Chondrocyte (in vitro differentiated cells): ENCODE measurements at regions not wholly inside any gene's neighbourhood (a gene's known extent, or its start where the extent isn't known, plus 50 kb on each side); places are given as distances from the start of the nearest gene placed in this dataset.
"Not testable (repeated sequence)": the region's sequence is repeated elsewhere in the genome, so short reads cannot be mapped to it uniquely, and the experiment has no call there.

Experiments used
- DNase-seq: peaks from one replicate; pipeline ENCODE4 v3.0.0; 2021; ENCODE audit warnings: mixed read lengths, low spot score
- H3K27ac Mint-ChIP-seq: one replicate; pipeline ENCODE4 v1.8.0; 2021; ENCODE audit warnings: mild to moderate bottlenecking, moderate library complexity, mixed read lengths; ENCODE audit not compliant: unreplicated experiment
- H3K27me3 Mint-ChIP-seq: 2 replicates; pipeline ENCODE4 v1.8.0; 2021; ENCODE audit warnings: low read depth, mixed read lengths
- H3K36me3 Mint-ChIP-seq: 2 replicates; pipeline ENCODE4 v1.8.0; 2021; ENCODE audit warnings: low read depth, mixed read lengths
- H3K4me1 Mint-ChIP-seq: 2 replicates; pipeline ENCODE4 v1.8.0; 2021; ENCODE audit warnings: low read depth, mild to moderate bottlenecking, mixed read lengths
- H3K4me3 Mint-ChIP-seq: one replicate; pipeline ENCODE4 v1.8.0; 2021; ENCODE audit warnings: mild to moderate bottlenecking, moderate library complexity, mixed read lengths; ENCODE audit not compliant: unreplicated experiment
- H3K9me3 Mint-ChIP-seq: 2 replicates; pipeline ENCODE4 v1.8.0; 2021; ENCODE audit warnings: low read depth, mixed read lengths
- TF ChIP-seq, protein P1 (sequence below): fragments of 200-600 bp; sonication (generic); IDR thresholded peaks from 2 replicates; pipeline ENCODE4 v1.5.0; 2021; ENCODE audit warnings: antibody characterized with exemption, mild to moderate bottlenecking, moderate library complexity

DNA sequence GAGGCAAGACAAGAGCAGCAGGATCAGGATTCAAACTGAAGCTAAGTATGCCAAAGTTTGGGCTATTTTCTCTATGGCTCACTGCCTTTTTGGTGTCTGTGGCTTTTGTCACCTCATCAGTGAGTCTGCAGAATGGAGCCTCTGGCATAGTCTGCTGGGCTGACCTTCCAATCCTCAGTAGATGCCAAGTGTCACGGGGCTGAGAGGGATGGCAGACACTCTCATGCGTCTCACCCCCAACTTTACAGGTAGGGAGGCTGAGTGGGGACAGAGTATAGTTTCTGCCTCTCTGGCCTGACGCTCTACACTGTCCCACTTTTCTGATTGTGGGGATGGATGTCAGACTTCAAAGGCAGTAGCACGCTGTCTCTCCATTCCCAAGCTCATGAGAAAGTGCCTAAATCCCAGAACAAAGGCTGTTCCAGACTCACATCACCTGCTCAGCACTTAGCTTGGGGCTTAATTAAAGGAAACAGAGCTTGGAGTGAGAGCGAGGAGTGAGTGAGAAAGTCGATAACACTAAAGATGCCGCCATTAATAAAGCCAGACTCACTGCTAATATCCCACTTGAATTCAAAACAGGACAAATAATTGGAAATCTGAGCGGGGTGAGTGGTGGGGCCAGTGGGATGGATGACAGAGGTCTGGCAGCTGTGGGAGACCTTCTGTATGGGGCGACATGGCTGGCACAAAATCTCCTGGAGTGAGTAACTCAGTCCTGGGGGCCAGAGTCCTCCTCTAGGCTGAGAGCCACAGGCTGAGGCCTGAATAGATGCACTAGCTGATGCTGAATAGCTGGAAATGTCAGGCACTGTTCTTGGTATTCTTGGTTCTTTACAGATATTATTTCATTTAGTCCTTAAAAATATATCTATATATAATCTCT, 78.4 kb upstream of the MRPS22 start:
- TF ChIP-seq, protein P1, sequence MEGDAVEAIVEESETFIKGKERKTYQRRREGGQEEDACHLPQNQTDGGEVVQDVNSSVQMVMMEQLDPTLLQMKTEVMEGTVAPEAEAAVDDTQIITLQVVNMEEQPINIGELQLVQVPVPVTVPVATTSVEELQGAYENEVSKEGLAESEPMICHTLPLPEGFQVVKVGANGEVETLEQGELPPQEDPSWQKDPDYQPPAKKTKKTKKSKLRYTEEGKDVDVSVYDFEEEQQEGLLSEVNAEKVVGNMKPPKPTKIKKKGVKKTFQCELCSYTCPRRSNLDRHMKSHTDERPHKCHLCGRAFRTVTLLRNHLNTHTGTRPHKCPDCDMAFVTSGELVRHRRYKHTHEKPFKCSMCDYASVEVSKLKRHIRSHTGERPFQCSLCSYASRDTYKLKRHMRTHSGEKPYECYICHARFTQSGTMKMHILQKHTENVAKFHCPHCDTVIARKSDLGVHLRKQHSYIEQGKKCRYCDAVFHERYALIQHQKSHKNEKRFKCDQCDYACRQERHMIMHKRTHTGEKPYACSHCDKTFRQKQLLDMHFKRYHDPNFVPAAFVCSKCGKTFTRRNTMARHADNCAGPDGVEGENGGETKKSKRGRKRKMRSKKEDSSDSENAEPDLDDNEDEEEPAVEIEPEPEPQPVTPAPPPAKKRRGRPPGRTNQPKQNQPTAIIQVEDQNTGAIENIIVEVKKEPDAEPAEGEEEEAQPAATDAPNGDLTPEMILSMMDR = no peak
- no peak overlapping the region for H3K4me3 Mint-ChIP-seq
- no peaks in the 10 kb centered on the region for H3K4me1 Mint-ChIP-seq
- no peaks in the 10 kb centered on the region for H3K9me3 Mint-ChIP-seq
- no peak overlapping the region for H3K27ac Mint-ChIP-seq
- no peak for DNase-seq
- H3K27me3 Mint-ChIP-seq = peaks cover 28% of the 10 kb centered on the region
- no peaks in the 10 kb centered on the region for H3K36me3 Mint-ChIP-seq

DNA sequence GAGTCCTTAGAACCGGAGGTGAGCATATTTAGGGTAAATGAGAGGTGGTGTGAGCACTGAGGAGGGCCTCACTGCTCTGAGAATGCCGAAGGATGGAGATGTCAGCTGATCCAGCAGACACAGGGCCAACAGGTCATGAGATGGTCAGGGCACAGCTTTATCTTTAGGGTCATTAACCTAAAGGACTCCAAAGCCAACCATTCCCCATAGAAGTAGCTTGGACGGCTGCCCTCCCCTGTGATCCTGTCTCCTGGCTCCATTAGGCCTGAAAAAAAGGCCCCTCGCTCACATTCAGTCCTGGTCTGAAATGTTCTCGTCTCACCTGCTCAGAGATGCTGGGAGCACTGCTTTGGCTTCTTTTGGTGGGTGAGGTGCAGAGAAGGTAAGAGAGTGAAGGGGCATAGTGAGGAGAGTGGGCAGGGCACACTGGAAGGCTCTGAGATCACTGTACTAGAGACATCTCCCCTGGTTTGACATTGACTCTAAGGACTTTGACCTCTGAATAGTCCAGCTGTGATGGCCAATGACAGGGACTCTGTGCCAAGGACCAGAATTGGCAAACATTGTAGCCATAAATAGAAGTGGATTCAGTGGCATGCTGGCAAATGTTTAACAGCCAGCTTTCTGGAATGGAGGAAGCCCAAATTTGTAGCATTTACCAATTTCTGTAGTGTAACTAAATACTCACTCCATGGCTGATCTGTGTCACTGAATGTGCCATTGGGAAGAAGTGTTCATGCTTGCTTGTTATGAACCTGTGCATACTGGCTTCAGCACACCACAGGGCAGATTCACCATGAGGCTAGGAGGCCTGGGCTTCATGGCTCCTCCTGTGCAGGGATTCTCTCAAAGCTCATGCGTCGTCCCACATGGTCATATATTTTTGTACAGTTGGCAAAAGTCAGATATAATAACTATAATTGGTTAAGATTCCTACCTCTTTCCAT, 76.2 kb upstream of the MRPS22 start:
- H3K4me3 Mint-ChIP-seq = no peak overlapping the region
- peaks cover 26% of the 10 kb centered on the region for H3K27me3 Mint-ChIP-seq
- H3K27ac Mint-ChIP-seq = no peak overlapping the region
- TF ChIP-seq, protein P1 = no peak
- no peaks in the 10 kb centered on the region for H3K9me3 Mint-ChIP-seq
- H3K36me3 Mint-ChIP-seq = no peaks in the 10 kb centered on the region
- no peak for DNase-seq
- H3K4me1 Mint-ChIP-seq = no peaks in the 10 kb centered on the region

DNA sequence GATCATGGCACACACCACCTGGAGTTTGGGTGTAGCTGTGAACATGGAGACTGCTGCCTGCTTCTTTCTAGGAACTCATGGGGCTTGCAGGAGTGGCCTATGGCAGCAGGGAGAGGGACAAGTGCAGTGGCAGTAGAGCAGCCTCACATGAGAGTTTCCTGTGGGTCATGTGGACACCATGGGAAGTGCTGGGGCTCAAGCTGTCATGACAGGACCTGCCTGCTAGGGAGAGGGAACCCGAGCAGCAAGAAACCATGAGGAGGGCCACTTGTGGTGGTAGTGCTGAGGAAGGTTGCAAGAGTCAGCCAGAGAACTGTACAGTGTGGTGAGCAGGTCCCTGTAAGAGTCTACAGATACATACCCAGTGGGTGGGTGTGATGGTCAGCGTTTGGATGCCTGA, 73.8 kb upstream of the MRPS22 start:
- Mint-ChIP-seq H3K27ac (no peak overlapping the region), H3K4me1 (no peaks in the 10 kb centered on the region), H3K36me3 (no peaks in the 10 kb centered on the region), H3K27me3 (peaks cover 26% of the 10 kb centered on the region), H3K4me3 (no peak overlapping the region), H3K9me3 (no peaks in the 10 kb centered on the region)
- no peak for DNase-seq
- TF ChIP-seq, protein P1 = no peak

DNA sequence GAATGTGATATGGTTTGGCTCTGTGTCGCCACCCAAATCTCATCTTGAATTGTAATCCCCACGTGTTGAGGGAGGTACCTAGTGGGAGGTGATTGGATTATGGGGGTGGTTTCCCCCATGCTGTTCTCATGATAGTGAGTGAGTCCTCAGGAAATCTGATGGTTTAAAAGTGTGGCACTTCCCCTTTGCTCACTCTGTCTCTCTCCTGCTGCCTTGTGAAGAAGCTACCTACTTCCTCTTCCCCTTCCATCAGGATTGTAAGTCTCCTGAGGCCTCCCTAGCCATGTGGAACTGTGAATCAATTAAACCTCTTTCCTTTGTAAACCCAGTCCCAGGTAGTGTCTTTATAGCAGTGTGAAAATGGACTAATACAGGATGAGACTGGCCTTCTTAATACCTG, 73.2 kb upstream of the MRPS22 start:
- peaks cover 26% of the 10 kb centered on the region for H3K27me3 Mint-ChIP-seq
- H3K4me1 Mint-ChIP-seq, H3K4me3 Mint-ChIP-seq, DNase-seq, H3K27ac Mint-ChIP-seq, H3K36me3 Mint-ChIP-seq, H3K9me3 Mint-ChIP-seq: not testable (repeated sequence)

DNA sequence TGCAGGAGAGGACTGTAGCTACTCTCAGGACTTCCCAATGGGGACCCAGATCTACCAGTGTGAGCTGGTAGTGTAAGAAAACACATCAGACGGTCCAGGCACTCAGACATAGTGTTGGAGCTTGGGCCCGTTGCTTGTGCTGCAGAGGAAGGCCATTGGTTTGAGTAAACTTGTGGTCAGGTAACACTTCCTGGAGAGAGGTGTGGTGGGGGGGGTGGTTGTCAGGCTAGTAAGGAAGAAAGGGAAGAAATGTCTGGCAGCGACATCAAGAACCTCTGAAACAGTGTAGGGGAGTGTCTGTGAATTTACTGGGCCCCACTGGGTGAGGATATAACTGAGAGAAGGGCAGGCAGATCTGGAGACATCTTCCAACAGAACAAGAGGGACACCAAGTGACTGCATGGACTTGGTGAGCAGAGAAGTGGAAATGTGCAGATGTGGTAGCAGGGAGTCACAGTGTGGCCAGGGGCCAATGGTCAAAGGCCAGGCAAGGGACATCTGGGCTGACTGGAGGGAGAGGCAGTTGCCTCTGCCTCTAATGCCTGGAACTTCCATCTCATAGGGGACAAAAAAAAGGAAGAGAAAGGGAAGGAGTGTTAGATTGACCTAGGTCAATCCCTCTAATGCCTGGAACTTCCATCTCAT, 63.7 kb upstream of the MRPS22 start:
- Mint-ChIP-seq H3K36me3 (peaks cover 6% of the 10 kb centered on the region), H3K27me3 (peaks cover 18% of the 10 kb centered on the region), H3K27ac (no peak overlapping the region), H3K9me3 (peaks cover 10% of the 10 kb centered on the region), H3K4me3 (no peak overlapping the region), H3K4me1 (peaks cover 12% of the 10 kb centered on the region)
- no peak for DNase-seq
- TF ChIP-seq, protein P1 = no peak
